GM12891 (cell line): ENCODE measurements at regions not wholly inside any gene's neighbourhood (a gene's known extent, or its start where the extent isn't known, plus 50 kb on each side); places are given as distances from the start of the nearest gene placed in this dataset.

Experiments used
- POLR2A ChIP-seq: IDR thresholded peaks from 2 replicates; pipeline ENCODE4 v1.6.1; 2011; ENCODE audit warnings: low read depth, low read length, control low read depth
- POLR2AphosphoS5 ChIP-seq: IDR thresholded peaks from 2 replicates; pipeline ENCODE4 v1.6.1; 2011; ENCODE audit warnings: low read depth, low read length, control low read depth

GRCh38 chr15:93372865-93373223 is 283.8 kb upstream of the RGMA start:
- TF ChIP-seq POLR2A (no peak), POLR2AphosphoS5 (no peak)
